GM23248 (cell line): ENCODE measurements at regions not wholly inside any gene's neighbourhood (a gene's known extent, or its start where the extent isn't known, plus 50 kb on each side); places are given as distances from the start of the nearest gene placed in this dataset.

Experiments used
- EZH2 ChIP-seq: fragments of 200-600 bp; sonication (generic); IDR thresholded peaks from 2 replicates; pipeline ENCODE4 v1.6.1; 2018; ENCODE audit warnings: antibody characterized with exemption, mild to moderate bottlenecking; ENCODE audit not compliant: insufficient read depth, poor library complexity, severe bottlenecking
- EZH2phosphoT487 ChIP-seq: fragments of 200-600 bp; sonication (generic); IDR thresholded peaks from 2 replicates; pipeline ENCODE4 v1.6.1; 2018; ENCODE audit warnings: antibody characterized with exemption, moderate library complexity, mild to moderate bottlenecking, low read depth; ENCODE audit not compliant: insufficient read depth

DNA sequence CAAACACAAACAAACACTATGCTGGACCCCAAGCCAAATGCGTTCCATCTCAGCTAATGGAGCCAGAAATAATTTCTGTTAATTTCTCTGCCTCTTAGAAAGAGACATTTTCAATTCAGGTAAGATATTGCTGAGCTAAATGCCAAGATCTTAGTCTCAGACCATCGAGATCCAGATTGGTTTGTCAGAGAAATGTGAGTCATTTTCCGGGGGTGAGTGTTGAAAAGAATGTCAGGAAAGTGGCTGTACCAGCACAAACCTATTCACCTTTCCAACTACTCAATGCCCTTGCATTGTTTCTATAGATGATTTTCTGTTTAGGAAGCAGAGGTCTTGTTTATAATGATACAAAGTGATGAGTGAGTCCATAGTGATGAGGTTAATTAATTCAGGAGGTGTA, 266.8 kb upstream of the TSHZ3 start:
- TF ChIP-seq EZH2: no peak
- TF ChIP-seq EZH2phosphoT487: no peak
